ENCODE measurements at regions not wholly inside any gene's neighbourhood (a gene's known extent, or its start where the extent isn't known, plus 50 kb on each side); places are given as distances from the start of the nearest gene placed in this dataset.
"Not testable (repeated sequence)": the region's sequence is repeated elsewhere in the genome, so short reads cannot be mapped to it uniquely, and the experiment has no call there.

GRCh38 chr6:2309122-2309521 lies 63.7 kb upstream of the GMDS start:
- Mint-ChIP-seq H3K9me3 (peaks cover 3% of the 10 kb centered on the region), H3K36me3 (peaks cover 3% of the 10 kb centered on the region), H3K27ac (no peak overlapping the region), H3K4me1 (no peaks in the 10 kb centered on the region), H3K4me3 (no peak overlapping the region), H3K27me3 (no peaks in the 10 kb centered on the region)
- ATAC-seq (ENCODE audit: low read depth) (no peak), DNase-seq (no peak)
- POLR2A ChIA-PET = no interaction called here

DNA sequence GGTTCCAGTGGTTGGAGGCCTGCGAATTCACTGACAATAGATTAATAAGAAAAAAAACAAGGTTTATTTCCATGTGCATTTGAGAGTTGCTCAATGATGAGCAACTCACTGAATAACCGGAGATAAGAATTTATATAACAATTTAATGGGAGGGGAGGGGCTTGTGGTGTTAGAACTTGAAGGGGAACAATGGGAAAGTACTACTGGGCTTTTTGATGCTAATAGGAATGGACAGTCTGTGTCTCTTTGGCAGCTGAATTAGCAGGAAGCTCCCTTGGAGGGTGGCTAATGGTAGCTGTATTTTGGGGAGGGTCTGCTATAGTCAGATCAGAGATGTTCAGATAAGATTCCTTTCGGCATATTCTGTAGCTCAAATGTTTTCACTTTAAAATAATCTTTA lies 62.4 kb upstream of the GMDS start:
- H3K36me3 Mint-ChIP-seq = no peaks in the 10 kb centered on the region
- POLR2A ChIA-PET = no interaction called here
- H3K4me1 Mint-ChIP-seq = no peaks in the 10 kb centered on the region
- H3K27me3 Mint-ChIP-seq = no peaks in the 10 kb centered on the region
- no peak for ATAC-seq (ENCODE audit: low read depth)
- DNase-seq = no peak
- H3K27ac Mint-ChIP-seq = no peak overlapping the region
- no peak overlapping the region for H3K4me3 Mint-ChIP-seq
- H3K9me3 Mint-ChIP-seq = peaks cover 3% of the 10 kb centered on the region

GRCh38 chr6:2305951-2306350 lies 60.5 kb upstream of the GMDS start:
- Mint-ChIP-seq H3K27me3 (no peaks in the 10 kb centered on the region), H3K4me1 (no peaks in the 10 kb centered on the region), H3K9me3 (peaks cover 13% of the 10 kb centered on the region), H3K4me3 (no peak overlapping the region), H3K27ac (no peak overlapping the region), H3K36me3 (peaks cover 2% of the 10 kb centered on the region)
- no peak for ATAC-seq (ENCODE audit: low read depth)
- DNase-seq = no peak
- POLR2A ChIA-PET = no interaction called here

GRCh38 chr6:2302482-2302881 lies 57.1 kb upstream of the GMDS start:
- ATAC-seq (ENCODE audit: low read depth); POLR2A ChIA-PET; DNase-seq; H3K4me1 Mint-ChIP-seq; H3K27me3 Mint-ChIP-seq; H3K36me3 Mint-ChIP-seq; H3K27ac Mint-ChIP-seq; H3K4me3 Mint-ChIP-seq: not testable (repeated sequence)
- H3K9me3 Mint-ChIP-seq = peaks cover 28% of the 10 kb centered on the region

DNA sequence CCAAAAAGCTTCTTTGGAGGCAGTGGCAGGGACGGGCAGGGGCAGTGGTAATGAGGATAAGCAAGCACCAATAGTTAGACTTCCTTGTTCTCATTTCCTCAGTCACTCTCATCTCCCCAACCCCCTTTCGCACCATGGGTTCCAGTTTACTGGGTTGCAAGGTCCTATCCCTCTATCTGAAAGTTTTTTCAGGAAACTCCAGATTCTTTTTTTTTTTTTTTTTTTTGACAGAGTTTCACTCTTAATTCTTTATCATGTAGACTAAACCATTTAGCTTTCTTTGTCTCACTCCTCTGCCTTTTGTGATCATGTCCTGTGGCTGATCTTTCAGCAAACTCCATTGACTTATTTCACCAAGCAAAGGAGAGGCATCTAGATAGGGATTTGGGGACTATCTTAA lies 51.4 kb upstream of the GMDS start:
- DNase-seq (no peak), ATAC-seq (ENCODE audit: low read depth) (no peak)
- Mint-ChIP-seq H3K27me3 (peaks cover 2% of the 10 kb centered on the region), H3K27ac (no peak overlapping the region), H3K36me3 (peaks cover 5% of the 10 kb centered on the region), H3K9me3 (peaks cover 27% of the 10 kb centered on the region), H3K4me1 (no peaks in the 10 kb centered on the region), H3K4me3 (no peak overlapping the region)
- POLR2A ChIA-PET = no interaction called here
